GM23338 (cell line): ENCODE measurements at regions not wholly inside any gene's neighbourhood (a gene's known extent, or its start where the extent isn't known, plus 50 kb on each side); places are given as distances from the start of the nearest gene placed in this dataset.
A peak's percentile ranks its signal among the peaks of the same experiment; 100 is the strongest.

Experiments used
- CTCF ChIP-seq, 2 experiments: fragments of 200-600 bp in 1 of 2; sonication (generic) in 1 of 2; conservative IDR thresholded peaks; 2 replicates each; pipeline versions ENCODE4 v1.5.1 to v1.6.1; 2016 to 2017; ENCODE audit warnings: antibody characterized with exemption in 2 of 2, low read depth in 2 of 2, mild to moderate bottlenecking in 2 of 2, moderate library complexity in 1 of 2
- EZH2 ChIP-seq: fragments of 200-600 bp; sonication (generic); IDR thresholded peaks from one replicate; pipeline ENCODE4 v1.8.0; 2017; ENCODE audit warnings: antibody characterized with exemption, mild to moderate bottlenecking, low read depth; ENCODE audit not compliant: unreplicated experiment
- EZH2phosphoT487 ChIP-seq: fragments of 200-600 bp; sonication (generic); IDR thresholded peaks from one replicate; pipeline ENCODE4 v1.8.1; 2018; ENCODE audit warnings: antibody characterized with exemption; ENCODE audit not compliant: unreplicated experiment
- NANOG ChIP-seq: IDR thresholded peaks from 2 replicates; pipeline ENCODE4 v1.6.1; 2016; ENCODE audit warnings: antibody characterized with exemption, borderline replicate concordance
- POLR2AphosphoS5 ChIP-seq: IDR thresholded peaks from 2 replicates; pipeline ENCODE4 v1.6.1; 2016; ENCODE audit warnings: antibody characterized with exemption, low read depth
- REST ChIP-seq: IDR thresholded peaks from one replicate; pipeline ENCODE4 v1.6.1; 2018; ENCODE audit warnings: antibody characterized with exemption; ENCODE audit not compliant: unreplicated experiment
- ZNF331 ChIP-seq: fragments of 250-450 bp; sonication (Bioruptor Pico); IDR thresholded peaks from 2 replicates; pipeline ENCODE4 v1.5.0; 2020; ENCODE audit warnings: low read depth, mild to moderate bottlenecking, moderate library complexity

- no peak for TF ChIP-seq EZH2
- no peak for TF ChIP-seq CTCF (conservative IDR thresholded peaks at IDR 0.05; ENCODE audit: low read depth in 2 of 2)
- no peak for TF ChIP-seq POLR2AphosphoS5
- no peak for TF ChIP-seq EZH2phosphoT487
- TF ChIP-seq REST = no peak
- TF ChIP-seq NANOG = peak; percentile 59; the same call in 1 of the 2 replicates
- no peak for TF ChIP-seq ZNF331 (CRISPR knock-in tag)
These were observed 693.7 kb downstream of the PLCL1 start for GRCh38 chr2:198498048-198498447.
